ENCODE measurements at regions not wholly inside any gene's neighbourhood (a gene's known extent, or its start where the extent isn't known, plus 50 kb on each side); places are given as distances from the start of the nearest gene placed in this dataset.
"Not testable (repeated sequence)": the region's sequence is repeated elsewhere in the genome, so short reads cannot be mapped to it uniquely, and the experiment has no call there.

GRCh38 chr13:40371531-40372125 is 294.8 kb downstream of the FOXO1 start:
- peaks cover 15% of the 10 kb centered on the region for H3K4me1 ChIP-seq (ENCODE audit: control insufficient read depth, insufficient read depth, low read length)
- H3K36me3 ChIP-seq (ENCODE audit: control insufficient read depth, insufficient read depth, low read length) = no peaks in the 10 kb centered on the region

DNA sequence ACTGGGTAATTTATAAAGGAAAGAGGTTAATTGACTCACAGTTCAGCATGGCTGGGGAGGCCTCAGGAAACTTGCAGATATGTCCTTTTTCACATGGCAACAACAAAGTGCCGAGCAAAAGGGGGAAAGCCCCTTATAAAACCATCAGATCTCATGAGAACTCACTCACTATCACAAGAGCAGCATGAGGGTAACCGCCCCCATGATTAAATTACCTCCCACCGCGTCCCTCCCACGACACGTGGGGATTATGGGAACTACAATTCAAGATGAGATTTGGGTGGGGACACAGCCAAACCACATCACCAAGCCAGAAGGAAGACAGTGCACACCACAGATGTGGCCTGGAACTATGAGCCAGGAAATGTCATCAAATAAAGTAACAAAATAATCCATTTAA is 292.8 kb downstream of the FOXO1 start:
- H3K36me3 ChIP-seq (ENCODE audit: control insufficient read depth, insufficient read depth, low read length); H3K27ac ChIP-seq (ENCODE audit: low read depth, low read length); DNase-seq (ENCODE audit: low read depth in 4 of 6, low spot score in 6 of 6): not testable (repeated sequence)

More at GRCh38 chr13:40371531-40372125, 294.8 kb downstream of the FOXO1 start:
- 43% methylated on average over 1 of the region's 7 CpGs for WGBS (ENCODE audit: insufficient coverage)
- DNase-seq (ENCODE audit: low read depth in 4 of 6, low spot score in 6 of 6) = peak in 2 of 6 donors; percentile 46 to 91
- Histone ChIP-seq H3K27ac (ENCODE audit: low read depth, low read length) (no peak overlapping the region), H3K9me3 (ENCODE audit: control insufficient read depth, insufficient read depth, low read length) (no peaks in the 10 kb centered on the region), H3K4me3 (ENCODE audit: low read depth, low read length) (no peak overlapping the region), H3K27me3 (ENCODE audit: control insufficient read depth, insufficient read depth, low read length) (no peaks in the 10 kb centered on the region)

DNA sequence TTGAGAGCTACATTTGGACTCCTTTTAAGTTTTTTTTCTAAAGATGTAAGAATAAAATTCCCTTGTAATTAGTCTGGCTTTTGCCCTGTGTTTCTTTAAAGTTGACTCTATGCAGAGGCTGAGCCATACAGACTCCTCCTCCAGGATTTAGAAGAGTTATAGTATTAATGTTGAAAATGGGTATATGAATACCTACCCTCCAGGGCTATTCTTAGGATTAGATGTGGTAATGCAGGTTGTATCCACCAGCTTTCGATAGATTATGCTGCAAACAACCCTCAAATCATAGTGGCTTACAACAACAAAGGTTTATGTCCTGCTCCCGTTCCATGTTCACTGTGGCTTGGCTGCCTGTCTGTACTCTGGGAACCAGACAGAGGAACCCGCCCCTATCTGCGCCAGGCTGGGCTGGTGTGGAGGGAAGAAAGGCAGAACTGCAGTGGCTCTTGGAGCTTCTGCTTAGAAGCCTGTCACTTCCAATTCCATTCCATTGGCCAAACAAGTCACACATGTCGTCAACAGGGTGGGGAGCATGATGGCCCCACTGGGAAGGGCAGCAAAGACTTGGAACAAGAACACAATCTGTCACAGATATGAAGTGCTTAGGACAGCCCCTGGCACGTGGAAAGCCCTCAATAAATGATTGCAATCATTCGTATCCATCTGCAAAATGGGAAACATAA is 290.8 kb downstream of the FOXO1 start:
- Histone ChIP-seq H3K4me3 (ENCODE audit: low read depth, low read length) (no peak overlapping the region), H3K27ac (ENCODE audit: low read depth, low read length) (no peak overlapping the region), H3K27me3 (ENCODE audit: control insufficient read depth, insufficient read depth, low read length) (peaks cover 2% of the 10 kb centered on the region), H3K9me3 (ENCODE audit: control insufficient read depth, insufficient read depth, low read length) (no peaks in the 10 kb centered on the region), H3K36me3 (ENCODE audit: control insufficient read depth, insufficient read depth, low read length) (no peaks in the 10 kb centered on the region), H3K4me1 (ENCODE audit: control insufficient read depth, insufficient read depth, low read length) (peaks cover 41% of the 10 kb centered on the region)
- no peak for DNase-seq (ENCODE audit: low read depth in 4 of 6, low spot score in 6 of 6)
- WGBS (ENCODE audit: insufficient coverage) = 85% methylated on average over 3 of the region's 7 CpGs

More for the DNA sequence above, 292.8 kb downstream of the FOXO1 start:
- H3K27me3 ChIP-seq (ENCODE audit: control insufficient read depth, insufficient read depth, low read length); H3K9me3 ChIP-seq (ENCODE audit: control insufficient read depth, insufficient read depth, low read length); H3K4me3 ChIP-seq (ENCODE audit: low read depth, low read length): not testable (repeated sequence)
- WGBS (ENCODE audit: insufficient coverage) = 77% methylated on average over 5 of the region's 6 CpGs
- peaks cover 30% of the 10 kb centered on the region for H3K4me1 ChIP-seq (ENCODE audit: control insufficient read depth, insufficient read depth, low read length)

DNA sequence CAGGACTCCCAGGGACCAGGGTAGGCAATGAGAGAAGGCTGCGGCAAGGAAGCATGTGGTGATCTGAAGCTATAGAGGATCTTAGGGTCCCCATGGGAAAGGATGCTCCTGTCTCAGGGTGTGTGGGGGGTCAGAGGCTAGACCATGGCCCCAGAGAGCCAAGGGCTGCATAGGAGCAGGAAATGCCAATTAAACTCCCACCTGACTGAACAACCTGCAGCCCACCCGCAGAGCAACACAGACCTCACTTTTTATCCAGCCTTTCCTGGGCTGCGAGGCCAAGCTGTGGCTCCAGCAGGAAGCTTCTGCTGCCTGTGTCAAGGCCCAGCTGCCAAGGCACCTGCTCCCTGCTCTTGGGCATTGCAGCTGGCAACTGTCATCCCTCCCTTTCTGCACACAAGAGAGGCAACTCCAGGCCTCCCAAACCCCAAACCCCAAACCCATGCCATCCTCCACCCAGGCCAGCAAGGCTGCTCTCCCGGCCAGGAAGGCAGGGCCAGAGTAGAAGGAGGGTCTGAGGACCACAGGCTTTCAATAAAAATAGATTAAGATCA is 290.1 kb downstream of the FOXO1 start:
- Histone ChIP-seq H3K4me1 (ENCODE audit: control insufficient read depth, insufficient read depth, low read length) (peaks cover 42% of the 10 kb centered on the region), H3K27me3 (ENCODE audit: control insufficient read depth, insufficient read depth, low read length) (peaks cover 2% of the 10 kb centered on the region), H3K27ac (ENCODE audit: low read depth, low read length) (no peak overlapping the region), H3K4me3 (ENCODE audit: low read depth, low read length) (no peak overlapping the region), H3K9me3 (ENCODE audit: control insufficient read depth, insufficient read depth, low read length) (no peaks in the 10 kb centered on the region), H3K36me3 (ENCODE audit: control insufficient read depth, insufficient read depth, low read length) (no peaks in the 10 kb centered on the region)
- no peak for DNase-seq (ENCODE audit: low read depth in 4 of 6, low spot score in 6 of 6)
- 66% methylated on average over 3 of the region's 4 CpGs for WGBS (ENCODE audit: insufficient coverage)

DNA sequence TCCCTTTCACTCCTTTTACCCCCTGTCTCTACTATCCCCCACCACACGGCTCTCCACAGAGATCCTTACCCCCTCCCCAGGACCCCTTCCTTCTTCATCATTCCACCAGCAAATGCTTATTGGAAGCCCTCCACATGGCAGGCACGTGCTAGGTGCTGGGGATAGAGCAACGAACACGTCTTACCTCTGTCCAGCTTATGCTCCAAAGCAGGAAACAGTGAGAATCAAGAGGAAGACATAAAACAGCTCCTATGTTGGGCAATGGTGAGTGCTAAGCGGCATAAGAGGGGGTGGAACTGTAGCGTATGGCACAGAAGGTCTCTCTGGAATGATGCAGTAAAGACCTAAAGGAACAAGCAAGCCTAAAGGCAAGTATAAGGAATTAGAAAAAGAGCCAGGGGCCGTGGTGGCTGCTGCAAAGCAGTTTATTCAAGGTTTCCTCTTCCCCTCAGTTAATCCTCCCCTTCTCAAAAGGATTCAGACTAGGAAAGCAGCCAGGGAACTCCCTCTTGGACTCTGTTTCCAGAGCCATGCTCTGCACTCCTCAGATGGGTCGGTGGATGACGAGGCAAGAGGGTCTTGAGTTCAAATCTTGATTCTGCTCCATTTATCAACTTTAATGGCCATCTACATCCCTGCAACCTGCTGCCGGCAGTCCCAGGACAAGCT is 289.4 kb downstream of the FOXO1 start:
- Histone ChIP-seq H3K4me3 (ENCODE audit: low read depth, low read length) (no peak overlapping the region), H3K4me1 (ENCODE audit: control insufficient read depth, insufficient read depth, low read length) (peaks cover 40% of the 10 kb centered on the region), H3K27me3 (ENCODE audit: control insufficient read depth, insufficient read depth, low read length) (peaks cover 2% of the 10 kb centered on the region), H3K36me3 (ENCODE audit: control insufficient read depth, insufficient read depth, low read length) (no peaks in the 10 kb centered on the region), H3K27ac (ENCODE audit: low read depth, low read length) (no peak overlapping the region), H3K9me3 (ENCODE audit: control insufficient read depth, insufficient read depth, low read length) (no peaks in the 10 kb centered on the region)
- WGBS (ENCODE audit: insufficient coverage) = 95% methylated on average over 6 of the region's 10 CpGs
- DNase-seq (ENCODE audit: low read depth in 4 of 6, low spot score in 6 of 6) = no peak

GRCh38 chr13:40377783-40378182 is 288.7 kb downstream of the FOXO1 start:
- peaks cover 42% of the 10 kb centered on the region for H3K4me1 ChIP-seq (ENCODE audit: control insufficient read depth, insufficient read depth, low read length)
- H3K9me3 ChIP-seq (ENCODE audit: control insufficient read depth, insufficient read depth, low read length) = no peaks in the 10 kb centered on the region
- no peak overlapping the region for H3K4me3 ChIP-seq (ENCODE audit: low read depth, low read length)
- 72% methylated on average over 8 of the region's 8 CpGs for WGBS (ENCODE audit: insufficient coverage)
- no peak for DNase-seq (ENCODE audit: low read depth in 4 of 6, low spot score in 6 of 6)
- no peaks in the 10 kb centered on the region for H3K36me3 ChIP-seq (ENCODE audit: control insufficient read depth, insufficient read depth, low read length)
- no peak overlapping the region for H3K27ac ChIP-seq (ENCODE audit: low read depth, low read length)
- peaks cover 2% of the 10 kb centered on the region for H3K27me3 ChIP-seq (ENCODE audit: control insufficient read depth, insufficient read depth, low read length)

- Histone ChIP-seq H3K36me3 (ENCODE audit: control insufficient read depth, insufficient read depth, low read length) (no peaks in the 10 kb centered on the region), H3K9me3 (ENCODE audit: control insufficient read depth, insufficient read depth, low read length) (no peaks in the 10 kb centered on the region), H3K27me3 (ENCODE audit: control insufficient read depth, insufficient read depth, low read length) (peaks cover 2% of the 10 kb centered on the region), H3K27ac (ENCODE audit: low read depth, low read length) (peak overlapping the region; percentile 80), H3K4me3 (ENCODE audit: low read depth, low read length) (no peak overlapping the region), H3K4me1 (ENCODE audit: control insufficient read depth, insufficient read depth, low read length) (peaks cover 46% of the 10 kb centered on the region)
- DNase-seq (ENCODE audit: low read depth in 4 of 6, low spot score in 6 of 6) = peak in 1 of 6 donors; percentile 63
- no CpG with 5 or more reads among the region's 3 CpGs for WGBS (ENCODE audit: insufficient coverage)
Measured at GRCh38 chr13:40379196-40379595, 287.2 kb downstream of the FOXO1 start.

GRCh38 chr13:40379794-40380578 is 286.5 kb downstream of the FOXO1 start:
- H3K9me3 ChIP-seq (ENCODE audit: control insufficient read depth, insufficient read depth, low read length) = no peaks in the 10 kb centered on the region
- peak overlapping the region; percentile 80 for H3K27ac ChIP-seq (ENCODE audit: low read depth, low read length)
- peak overlapping the region; percentile 1 for H3K4me3 ChIP-seq (ENCODE audit: low read depth, low read length)
- DNase-seq (ENCODE audit: low read depth in 4 of 6, low spot score in 6 of 6) = peak in 2 of 6 donors; percentile 50 to 73
- 54% methylated on average over 9 of the region's 10 CpGs for WGBS (ENCODE audit: insufficient coverage)
- H3K27me3 ChIP-seq (ENCODE audit: control insufficient read depth, insufficient read depth, low read length) = peaks cover 2% of the 10 kb centered on the region
- no peaks in the 10 kb centered on the region for H3K36me3 ChIP-seq (ENCODE audit: control insufficient read depth, insufficient read depth, low read length)
- peaks cover 46% of the 10 kb centered on the region for H3K4me1 ChIP-seq (ENCODE audit: control insufficient read depth, insufficient read depth, low read length)
